Tibial nerve (tissue), 3 donors: ENCODE measurements at regions not wholly inside any gene's neighbourhood (a gene's known extent, or its start where the extent isn't known, plus 50 kb on each side); places are given as distances from the start of the nearest gene placed in this dataset.

Experiments
- CTCF ChIP-seq, 5 experiments: fragments of 200-600 bp in 3 of 5; fragments of 450-650 bp in 2 of 5; sonication (generic) in 3 of 5; IDR thresholded peaks; one replicate each; pipeline ENCODE4 v1.5.1; 2016 to 2019; ENCODE audit warnings: antibody characterized with exemption in 5 of 5, mild to moderate bottlenecking in 3 of 5, moderate library complexity in 2 of 5
- POLR2A ChIP-seq, 2 donors: fragments of 450-650 bp; IDR thresholded peaks; one replicate each; pipeline ENCODE4 v1.6.1; 2017; ENCODE audit warnings: antibody characterized with exemption in 2 of 2, mild to moderate bottlenecking in 2 of 2, moderate library complexity in 2 of 2

DNA sequence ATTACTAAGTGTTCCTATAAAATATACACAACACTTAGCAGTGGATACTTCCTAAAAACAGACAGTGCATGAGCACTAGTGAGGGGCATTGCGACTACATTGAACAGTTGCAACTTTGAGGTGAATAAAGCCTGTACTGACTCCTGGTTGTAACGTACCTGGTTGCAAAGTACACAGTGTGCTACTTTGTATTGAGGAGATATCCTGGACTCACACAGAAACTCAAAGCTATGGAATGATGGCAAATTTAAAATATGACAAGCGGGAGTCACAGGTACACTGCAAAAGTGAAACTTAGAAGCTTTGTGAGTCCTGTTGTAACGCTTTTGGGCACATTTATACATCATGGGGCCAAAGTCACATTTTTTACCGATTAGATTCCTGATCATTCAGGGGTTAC is 55.6 kb upstream of the HLA-A start:
- TF ChIP-seq POLR2A (IDR thresholded peaks at IDR 0.05) = no peak
- no peak for TF ChIP-seq CTCF (IDR thresholded peaks at IDR 0.05)
